SK-N-MC (cell line): ENCODE measurements at regions not wholly inside any gene's neighbourhood (a gene's known extent, or its start where the extent isn't known, plus 50 kb on each side); places are given as distances from the start of the nearest gene placed in this dataset.

Source experiments
- EZH2 ChIP-seq: fragments of 200-600 bp; sonication (generic); IDR thresholded peaks from one replicate; pipeline ENCODE4 v1.6.1; 2017; ENCODE audit warnings: antibody characterized with exemption
- POLR2AphosphoS5 ChIP-seq: IDR thresholded peaks from 2 replicates; pipeline ENCODE4 v1.6.1; 2012; ENCODE audit warnings: mild to moderate bottlenecking, low read depth, low read length, borderline replicate concordance

- no peak for TF ChIP-seq EZH2
- TF ChIP-seq POLR2AphosphoS5: no peak
Measured at GRCh38 chr2:20528713-20529112, 81.8 kb downstream of the RHOB start.
